ENCODE measurements at regions not wholly inside any gene's neighbourhood (a gene's known extent, or its start where the extent isn't known, plus 50 kb on each side); places are given as distances from the start of the nearest gene placed in this dataset.

- Histone ChIP-seq H3K27me3 (ENCODE audit: insufficient read depth, low read length) (no peaks in the 10 kb centered on the region), H3K9me3 (ENCODE audit: control insufficient read depth, low read depth, low read length) (no peaks in the 10 kb centered on the region), H4K20me1 (ENCODE audit: control insufficient read depth, insufficient read depth, insufficient read length) (no peaks in the 10 kb centered on the region), H3K18ac (ENCODE audit: insufficient read length, low read depth, low read length) (no peak overlapping the region), H3K4ac (ENCODE audit: low read depth, low read length) (no peak overlapping the region), H2AFZ (ENCODE audit: low read length) (no peak overlapping the region), H3K4me1 (ENCODE audit: insufficient read depth, low read length) (no peaks in the 10 kb centered on the region), H2BK15ac (ENCODE audit: low read depth, low read length) (no peak overlapping the region), H3K23me2 (ENCODE audit: insufficient read length, low read depth, low read length, poor library complexity, severe bottlenecking) (no peaks in the 10 kb centered on the region), H3K4me2 (ENCODE audit: insufficient read depth, insufficient read length, low read length) (no peak overlapping the region), H2BK5ac (ENCODE audit: insufficient read length, low read length) (no peak overlapping the region), H2BK12ac (ENCODE audit: insufficient read length, low read depth, low read length) (no peak overlapping the region), H3K27ac (ENCODE audit: insufficient read length, low read depth, low read length) (no peak overlapping the region), H3K14ac (ENCODE audit: insufficient read depth, low read length) (no peak overlapping the region), H2BK120ac (ENCODE audit: low read depth, low read length, poor library complexity, severe bottlenecking) (no peak overlapping the region), H3K56ac (ENCODE audit: insufficient read length, low read depth, low read length) (no peak overlapping the region), H3K79me1 (ENCODE audit: insufficient read depth, low read depth, low read length, poor library complexity, severe bottlenecking) (no peaks in the 10 kb centered on the region), H3K23ac (ENCODE audit: insufficient read length, low read depth, low read length) (no peak overlapping the region), H4K8ac (replicated peaks; ENCODE audit: insufficient read length, low read depth, low read length) (no peak overlapping the region), H2BK20ac (ENCODE audit: low read depth, low read length, poor library complexity, severe bottlenecking) (no peak overlapping the region), H2AK5ac (ENCODE audit: insufficient read length, low read length) (no peak overlapping the region), H4K91ac (ENCODE audit: insufficient read length, low read depth, low read length) (no peak overlapping the region), H4K5ac (ENCODE audit: insufficient read length, low read depth, low read length) (no peak overlapping the region), H3T11ph (ENCODE audit: low read length) (no peak overlapping the region), H3K79me2 (ENCODE audit: insufficient read depth, low read length) (no peaks in the 10 kb centered on the region), H3K9ac (ENCODE audit: extremely low read depth, insufficient read length, low read length) (no peak overlapping the region)
- no peak for DNase-seq
- Mint-ChIP-seq H3K4me3 (no peak overlapping the region), H3K27ac (no peak overlapping the region), H3K36me3 (ENCODE audit: insufficient read depth in 1 of 3, low read depth in 3 of 3) (no peaks in the 10 kb centered on the region; a peak in 1 of 7 replicates), H3K9me3 (peaks cover 53% of the 10 kb centered on the region in 2 experiments), H3K4me1 (no peaks in the 10 kb centered on the region), H3K27me3 (ENCODE audit: low read depth) (no peaks in the 10 kb centered on the region; the same call in 1 of the 2 replicates)
- no peak for TF ChIP-seq CTCF (conservative IDR thresholded peaks at IDR 0.05)
- WGBS (ENCODE audit: extremely low coverage, insufficient read length, low lambda C conversion rate) = no CpG with 5 or more reads among the region's 2 CpGs
Observed at GRCh38 chrX:15170927-15171326, 99.0 kb downstream of the ASB9 start.
